Mucosa of stomach (tissue), 1 donor: ENCODE measurements at regions not wholly inside any gene's neighbourhood (a gene's known extent, or its start where the extent isn't known, plus 50 kb on each side); places are given as distances from the start of the nearest gene placed in this dataset.

ENCODE experiments used
- H3K27me3 ChIP-seq: one replicate; pipeline ENCODE4 v1.7.0; 2013; ENCODE audit warnings: mild to moderate bottlenecking, low read length; ENCODE audit not compliant: control insufficient read depth, insufficient read depth
- H3K36me3 ChIP-seq: one replicate; pipeline ENCODE4 v1.7.0; 2013; ENCODE audit warnings: low read length; ENCODE audit not compliant: control insufficient read depth, insufficient read depth
- H3K4me1 ChIP-seq: one replicate; pipeline ENCODE4 v1.7.0; 2013; ENCODE audit warnings: mild to moderate bottlenecking, low read length; ENCODE audit not compliant: control insufficient read depth, insufficient read depth
- H3K4me3 ChIP-seq: one replicate; pipeline ENCODE4 v1.7.0; 2013; ENCODE audit warnings: low read length
- H3K9ac ChIP-seq: one replicate; pipeline ENCODE4 v1.7.0; 2013; ENCODE audit warnings: mild to moderate bottlenecking, low read length, moderate library complexity
- H3K9me3 ChIP-seq: one replicate; pipeline ENCODE4 v1.7.0; 2013; ENCODE audit warnings: mild to moderate bottlenecking, low read length, moderate library complexity; ENCODE audit not compliant: control insufficient read depth
- donor health status: Pancreatic carcinoma.

- H3K27me3 ChIP-seq: no peaks in the 10 kb centered on the region
These were observed 249.2 kb downstream of the CDC5L start for GRCh38 chr6:44636561-44637248.

GRCh38 chr6:44641344-44642031 is 254.0 kb downstream of the CDC5L start:
- Histone ChIP-seq H3K36me3 (no peaks in the 10 kb centered on the region), H3K9me3 (no peaks in the 10 kb centered on the region), H3K9ac (no peak overlapping the region), H3K27me3 (no peaks in the 10 kb centered on the region), H3K4me1 (no peaks in the 10 kb centered on the region), H3K4me3 (no peak overlapping the region)

More at GRCh38 chr6:44636561-44637248, 249.2 kb downstream of the CDC5L start:
- Histone ChIP-seq H3K4me3 (no peak overlapping the region), H3K9me3 (no peaks in the 10 kb centered on the region), H3K9ac (no peak overlapping the region), H3K36me3 (no peaks in the 10 kb centered on the region), H3K4me1 (no peaks in the 10 kb centered on the region)

- Histone ChIP-seq H3K36me3 (no peaks in the 10 kb centered on the region), H3K9me3 (no peaks in the 10 kb centered on the region), H3K27me3 (no peaks in the 10 kb centered on the region), H3K9ac (no peak overlapping the region), H3K4me3 (no peak overlapping the region), H3K4me1 (no peaks in the 10 kb centered on the region)
These were observed 254.8 kb downstream of the CDC5L start for GRCh38 chr6:44642349-44642748.

DNA sequence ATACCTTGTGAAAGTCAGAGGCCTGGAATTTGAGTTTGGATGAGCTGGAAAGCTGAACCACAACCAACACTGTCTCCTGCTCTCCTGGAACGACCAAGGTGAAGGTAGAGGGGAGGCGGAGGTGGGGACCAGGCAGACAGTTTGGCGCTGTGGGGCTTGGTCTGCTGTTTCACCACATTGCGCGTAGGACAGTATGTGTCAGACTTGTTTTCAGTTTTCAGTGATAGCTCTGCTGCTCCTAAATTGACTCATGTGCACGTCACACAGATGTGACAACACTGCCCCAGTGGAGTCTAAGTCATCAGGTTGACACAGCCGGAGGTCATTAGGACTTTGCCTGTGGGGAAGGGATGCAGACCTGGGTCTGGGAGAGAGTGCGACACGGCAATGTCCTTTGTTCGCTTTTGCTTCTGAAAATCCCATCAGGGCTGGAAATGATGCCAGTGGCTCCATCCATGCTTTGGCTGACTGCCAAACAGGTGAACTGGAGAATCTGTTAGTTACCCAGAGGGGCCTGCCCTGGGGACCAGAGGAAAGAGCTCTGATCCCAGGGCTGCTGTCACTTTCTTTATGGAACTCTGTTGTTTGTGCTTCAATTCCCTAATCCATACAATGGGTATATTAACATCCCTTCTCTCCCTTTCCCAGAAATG is 255.5 kb downstream of the CDC5L start:
- no peaks in the 10 kb centered on the region for H3K9me3 ChIP-seq
- H3K36me3 ChIP-seq: no peaks in the 10 kb centered on the region
- H3K4me3 ChIP-seq: no peak overlapping the region

GRCh38 chr6:44645276-44645675 is 257.8 kb downstream of the CDC5L start:
- Histone ChIP-seq H3K4me3 (no peak overlapping the region), H3K4me1 (no peaks in the 10 kb centered on the region), H3K9ac (no peak overlapping the region), H3K27me3 (no peaks in the 10 kb centered on the region), H3K9me3 (no peaks in the 10 kb centered on the region), H3K36me3 (no peaks in the 10 kb centered on the region)

More for the DNA sequence above, 255.5 kb downstream of the CDC5L start:
- no peaks in the 10 kb centered on the region for H3K27me3 ChIP-seq
- no peaks in the 10 kb centered on the region for H3K4me1 ChIP-seq
- H3K9ac ChIP-seq: no peak overlapping the region

DNA sequence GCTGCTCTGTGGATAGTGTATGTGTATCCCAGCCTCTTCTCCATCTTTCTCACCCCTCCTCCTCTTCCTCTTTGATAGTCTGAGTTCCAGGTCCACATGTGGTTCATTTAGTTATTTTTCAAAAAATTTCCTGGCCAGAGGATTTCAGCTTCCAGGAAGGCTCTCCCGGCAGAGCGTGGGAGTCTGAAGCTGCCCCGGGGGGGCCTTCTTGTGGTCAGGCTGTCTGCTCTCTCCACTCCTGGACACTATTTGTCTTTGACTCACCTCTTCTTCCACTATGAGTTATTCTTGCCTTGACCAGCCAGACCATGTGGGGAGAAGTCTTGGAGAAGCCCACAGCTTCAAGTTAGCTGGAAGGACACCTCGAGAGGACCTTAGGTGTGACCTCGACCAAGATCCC is 258.8 kb downstream of the CDC5L start:
- Histone ChIP-seq H3K9me3 (no peaks in the 10 kb centered on the region), H3K4me1 (no peaks in the 10 kb centered on the region), H3K27me3 (no peaks in the 10 kb centered on the region), H3K36me3 (no peaks in the 10 kb centered on the region), H3K4me3 (no peak overlapping the region), H3K9ac (no peak overlapping the region)

GRCh38 chr6:44649365-44650025 is 262.0 kb downstream of the CDC5L start:
- Histone ChIP-seq H3K4me3 (no peak overlapping the region), H3K9ac (no peak overlapping the region), H3K4me1 (no peaks in the 10 kb centered on the region), H3K9me3 (no peaks in the 10 kb centered on the region), H3K27me3 (no peaks in the 10 kb centered on the region), H3K36me3 (no peaks in the 10 kb centered on the region)

GRCh38 chr6:44650495-44650894 is 263.0 kb downstream of the CDC5L start:
- Histone ChIP-seq H3K4me3 (no peak overlapping the region), H3K4me1 (peaks cover 5% of the 10 kb centered on the region), H3K9me3 (no peaks in the 10 kb centered on the region), H3K36me3 (no peaks in the 10 kb centered on the region), H3K27me3 (peaks cover 4% of the 10 kb centered on the region), H3K9ac (no peak overlapping the region)

DNA sequence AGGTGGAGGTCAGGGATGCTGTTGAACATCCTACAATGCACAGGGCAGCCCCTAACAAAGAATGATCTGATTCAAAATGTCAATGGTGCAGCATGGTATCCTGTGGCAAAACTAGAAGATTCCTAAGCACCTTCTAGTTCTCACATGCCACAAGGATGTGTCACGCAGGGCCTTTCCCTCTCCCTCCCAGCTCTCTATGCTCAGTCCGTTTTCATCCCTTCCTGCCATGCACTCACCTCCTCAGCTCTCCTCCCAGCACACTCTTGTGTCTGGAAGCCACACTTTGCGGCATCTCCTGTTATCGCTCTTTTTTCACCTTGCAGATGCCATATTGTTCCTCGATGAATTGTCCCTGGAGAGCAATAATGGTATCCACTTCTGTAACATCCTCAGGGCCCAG is 263.4 kb downstream of the CDC5L start:
- Histone ChIP-seq H3K9me3 (no peaks in the 10 kb centered on the region), H3K4me1 (peaks cover 8% of the 10 kb centered on the region), H3K9ac (no peak overlapping the region), H3K36me3 (no peaks in the 10 kb centered on the region), H3K27me3 (peaks cover 5% of the 10 kb centered on the region), H3K4me3 (no peak overlapping the region)

- H3K4me1 ChIP-seq: peaks cover 8% of the 10 kb centered on the region
- no peaks in the 10 kb centered on the region for H3K36me3 ChIP-seq
- H3K27me3 ChIP-seq: peaks cover 5% of the 10 kb centered on the region
- H3K9me3 ChIP-seq: no peaks in the 10 kb centered on the region
- no peak overlapping the region for H3K9ac ChIP-seq
- no peak overlapping the region for H3K4me3 ChIP-seq
These were observed 264.1 kb downstream of the CDC5L start for GRCh38 chr6:44651604-44652003.

- H3K4me3 ChIP-seq: no peak overlapping the region
- no peaks in the 10 kb centered on the region for H3K9me3 ChIP-seq
- no peaks in the 10 kb centered on the region for H3K36me3 ChIP-seq
- peaks cover 8% of the 10 kb centered on the region for H3K4me1 ChIP-seq
- no peak overlapping the region for H3K9ac ChIP-seq
- peaks cover 5% of the 10 kb centered on the region for H3K27me3 ChIP-seq
These were observed 265.0 kb downstream of the CDC5L start for GRCh38 chr6:44652547-44652946.

DNA sequence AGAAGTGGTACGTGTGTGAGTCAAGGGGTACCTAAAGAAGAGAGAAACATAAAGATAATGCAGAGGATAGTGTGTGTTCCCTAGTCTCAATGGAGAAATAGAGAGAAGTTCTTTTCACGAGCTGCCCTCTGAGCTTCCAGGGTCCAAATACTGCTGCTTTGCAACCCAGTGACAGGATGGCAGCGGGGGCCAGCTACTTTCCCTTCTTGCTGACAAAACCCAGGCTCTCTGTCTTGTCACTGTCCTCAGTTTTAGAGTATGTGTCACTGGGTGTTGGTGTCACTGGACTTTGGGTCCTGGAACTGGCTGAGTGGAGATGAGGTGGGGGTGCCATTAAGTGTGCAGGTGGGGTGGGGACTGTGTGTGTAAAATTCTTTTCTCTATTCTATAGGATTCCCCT is 265.6 kb downstream of the CDC5L start:
- no peak overlapping the region for H3K9ac ChIP-seq
- peaks cover 5% of the 10 kb centered on the region for H3K27me3 ChIP-seq
- H3K4me3 ChIP-seq: no peak overlapping the region
- no peaks in the 10 kb centered on the region for H3K9me3 ChIP-seq
- no peaks in the 10 kb centered on the region for H3K36me3 ChIP-seq
- H3K4me1 ChIP-seq: peaks cover 8% of the 10 kb centered on the region
